ENCODE measurements at regions not wholly inside any gene's neighbourhood (a gene's known extent, or its start where the extent isn't known, plus 50 kb on each side); places are given as distances from the start of the nearest gene placed in this dataset.
"Not testable (repeated sequence)": the region's sequence is repeated elsewhere in the genome, so short reads cannot be mapped to it uniquely, and the experiment has no call there.

DNA sequence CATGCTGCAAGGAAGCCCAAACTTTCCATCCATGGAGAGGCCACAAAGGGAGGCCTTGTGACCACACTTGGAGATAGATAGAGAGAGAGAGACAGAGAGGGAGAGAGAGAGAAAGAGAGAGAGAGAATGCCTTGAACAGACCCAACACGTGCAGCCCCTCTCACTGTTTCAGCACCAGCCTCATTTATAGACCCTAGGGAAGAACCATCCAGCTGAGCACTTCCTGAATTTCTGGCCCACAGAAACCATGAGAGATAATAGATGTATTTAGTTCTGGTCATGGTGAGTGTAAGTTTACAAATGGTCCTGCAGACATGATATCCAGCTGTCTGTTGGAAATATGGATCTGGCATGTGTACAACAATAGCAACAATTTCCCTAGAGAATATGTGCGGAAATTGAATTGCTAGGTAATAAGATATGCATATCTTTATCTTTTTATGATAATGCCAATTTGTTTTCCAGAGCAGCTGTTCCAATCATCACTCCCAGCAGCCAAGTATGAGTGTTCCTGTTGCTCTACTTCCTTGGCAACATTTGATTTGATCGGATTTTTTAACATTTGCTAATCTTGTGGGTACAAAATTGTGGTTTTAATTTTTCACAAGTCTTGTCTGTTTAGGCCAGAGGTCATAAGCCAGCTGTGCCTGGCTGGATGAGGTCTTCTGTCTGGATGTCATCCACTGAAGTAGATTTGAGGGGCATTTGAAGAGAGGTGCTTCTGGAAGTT lies 217.3 kb upstream of the IL12B start:
- no peak for DNase-seq

DNA sequence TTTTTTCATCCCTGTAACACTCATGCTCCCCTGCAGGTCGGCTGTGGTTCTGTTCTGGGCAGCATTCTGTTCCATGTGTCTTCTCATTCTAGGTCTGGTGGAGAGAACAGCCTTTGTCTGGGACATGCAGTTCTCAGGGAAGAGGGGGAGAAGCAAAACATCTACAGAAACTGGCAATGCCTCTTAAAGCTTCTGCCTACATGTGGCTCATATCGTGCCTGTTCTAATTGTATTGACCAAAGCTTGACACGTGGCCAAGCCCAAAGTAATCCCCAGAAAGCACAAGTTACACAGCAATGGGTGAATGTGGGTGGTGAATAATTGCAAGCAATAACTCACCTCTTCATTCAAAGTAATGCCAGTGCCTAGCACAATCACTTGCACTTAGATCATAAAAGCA lies 218.2 kb upstream of the IL12B start:
- no peak for DNase-seq

DNA sequence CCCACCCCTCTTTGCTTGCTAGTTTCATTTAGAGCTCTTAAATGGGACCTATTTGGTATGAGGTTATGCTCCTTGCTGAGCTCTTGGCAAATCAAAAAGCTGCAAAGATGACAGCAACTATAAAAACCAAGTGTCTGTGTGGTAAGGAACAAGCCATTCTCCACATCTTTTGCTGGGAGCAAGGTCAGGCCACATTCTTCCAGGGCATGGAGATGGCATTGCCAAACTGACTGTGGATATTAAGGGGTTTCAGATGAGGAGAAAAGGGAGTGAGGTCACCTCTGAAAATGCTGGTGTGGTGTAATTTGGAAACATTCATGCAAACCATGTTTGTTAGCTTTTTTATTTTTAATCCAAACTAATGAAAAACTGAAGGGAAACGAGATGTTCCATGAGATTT lies 218.8 kb upstream of the IL12B start:
- no peak for DNase-seq

DNA sequence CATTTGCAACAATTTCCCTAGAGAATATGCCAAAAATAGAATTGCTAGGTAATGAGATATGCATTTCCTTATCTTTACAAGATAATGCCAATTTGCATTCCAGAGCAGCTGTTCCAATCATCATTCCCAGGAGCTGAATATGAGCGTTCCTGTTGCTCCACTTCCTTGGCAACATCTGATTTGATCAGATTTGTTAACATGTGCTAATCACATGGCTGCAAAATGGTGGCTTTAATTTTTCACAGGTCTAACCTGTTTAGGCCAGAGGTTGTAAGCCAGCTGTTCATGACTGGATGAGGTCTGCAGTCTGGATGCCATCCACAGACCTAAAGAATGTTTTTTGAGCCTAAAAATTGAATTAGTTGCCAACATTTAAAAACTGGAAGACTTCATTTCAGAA lies 220.7 kb upstream of the IL12B start:
- DNase-seq: no peak

DNA sequence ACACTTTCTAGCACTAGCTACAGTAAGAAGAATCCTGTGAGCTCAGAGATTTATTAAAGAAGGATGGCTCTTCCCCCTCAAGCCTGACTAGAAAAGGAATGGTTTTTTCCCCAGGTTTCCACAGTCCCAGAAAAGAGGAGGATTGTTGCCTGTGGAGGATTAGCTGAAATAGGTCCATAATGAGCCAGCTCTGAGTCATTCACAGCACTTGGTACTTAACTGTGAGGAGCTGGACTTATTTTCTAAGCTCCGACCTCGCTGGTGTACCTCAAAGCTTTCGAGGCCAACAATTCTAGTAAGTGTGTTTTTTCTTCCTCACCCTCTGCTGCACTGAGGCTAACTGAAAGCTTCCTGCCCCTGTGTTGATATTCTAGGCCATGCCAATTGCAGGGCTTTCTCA lies 222.5 kb upstream of the IL12B start:
- DNase-seq: no peak

DNA sequence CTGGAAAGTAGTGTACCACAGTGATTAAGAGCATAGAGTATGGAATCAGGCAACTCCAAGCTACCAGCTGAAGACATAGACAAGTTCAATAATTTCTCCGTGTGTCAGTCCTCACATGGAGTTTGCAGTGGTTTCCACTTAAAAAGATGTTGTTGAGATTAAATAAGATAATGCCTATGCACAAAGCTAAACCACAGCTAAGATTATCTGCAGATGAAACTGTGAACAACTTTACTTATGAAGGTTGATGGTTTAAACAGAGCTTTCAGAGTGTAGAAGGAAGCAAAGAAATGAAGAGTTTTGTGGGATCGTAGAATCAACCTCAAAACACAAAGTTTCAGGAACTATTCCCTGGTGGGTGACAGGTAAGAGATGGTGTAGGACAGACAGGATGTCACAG lies 223.5 kb upstream of the IL12B start:
- DNase-seq: no peak

DNA sequence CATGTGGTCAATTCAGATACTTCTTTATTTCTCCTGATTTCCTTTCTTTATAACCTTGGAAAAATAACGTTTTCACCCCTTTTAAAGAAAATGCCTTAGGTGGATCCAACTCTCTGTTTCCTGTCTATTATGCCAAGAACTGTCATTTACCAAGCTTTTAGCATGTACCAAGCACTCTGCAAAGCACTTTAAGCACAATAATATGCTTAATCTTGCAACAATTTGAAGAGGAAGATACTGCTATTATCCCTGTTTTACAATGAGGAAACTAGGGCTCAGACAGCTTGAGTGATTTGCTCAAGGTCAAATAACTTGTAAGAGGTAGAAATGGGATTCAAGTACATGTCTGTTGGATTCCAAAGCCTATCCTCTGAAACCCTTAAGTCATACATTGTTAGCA lies 224.8 kb upstream of the IL12B start:
- no peak for DNase-seq

DNA sequence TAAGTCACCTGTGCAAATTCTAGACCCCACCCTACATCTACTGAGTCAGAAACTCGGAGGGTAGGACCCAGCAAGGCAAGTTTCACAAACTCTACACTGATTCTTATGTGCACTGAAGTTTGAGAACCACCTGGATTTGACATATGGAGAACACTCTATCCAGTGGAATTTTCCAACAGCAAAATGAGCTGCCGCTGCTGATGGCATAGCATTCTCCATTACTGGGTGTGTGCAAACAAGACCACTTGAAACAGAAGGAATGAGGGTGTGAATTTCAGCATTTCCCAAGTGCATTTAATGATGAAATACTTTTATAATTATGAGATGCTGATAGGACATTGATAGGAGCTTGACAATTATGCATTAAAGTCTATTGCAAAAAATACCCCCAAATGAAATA lies 229.1 kb upstream of the IL12B start:
- DNase-seq: no peak

DNA sequence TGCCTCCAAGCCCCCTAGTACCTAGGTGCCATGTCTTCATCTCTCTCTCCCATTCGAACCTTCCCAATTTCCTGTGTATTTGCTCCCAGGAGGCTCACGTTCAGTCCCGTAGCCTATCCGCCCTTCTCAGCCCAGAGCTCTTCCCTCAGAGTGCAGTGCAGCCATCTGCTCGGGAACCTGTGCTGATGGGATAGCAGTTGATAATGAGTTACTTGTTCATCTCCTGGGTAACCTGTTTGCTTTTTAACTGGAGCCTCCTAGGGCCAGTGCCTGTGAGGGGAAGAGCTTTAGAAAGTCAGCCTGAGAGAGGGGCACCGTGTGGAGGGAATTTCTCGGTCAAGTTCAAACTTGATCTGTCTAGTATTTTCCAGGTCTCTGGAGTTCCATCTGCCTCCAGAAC lies 229.8 kb upstream of the IL12B start:
- no peak for DNase-seq

DNA sequence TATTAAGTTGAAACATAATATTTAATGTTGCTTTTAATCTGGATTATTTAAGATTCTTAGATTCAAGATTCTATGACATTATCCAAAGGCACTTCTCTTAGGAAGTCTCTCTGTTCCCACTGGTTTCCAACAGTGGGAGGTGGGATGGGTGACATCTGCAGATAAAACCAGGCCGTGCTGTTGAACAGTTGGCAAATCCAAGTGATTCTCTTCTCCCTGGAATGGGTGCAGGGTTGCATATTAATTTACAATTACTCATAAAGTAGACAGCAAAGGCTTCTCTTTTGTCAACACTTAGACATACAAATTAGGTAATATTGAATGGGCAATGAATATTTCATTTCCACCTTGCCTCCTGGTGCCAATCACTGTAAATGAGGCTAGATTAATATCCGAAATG lies 233.7 kb upstream of the IL12B start:
- DNase-seq: no peak

DNA sequence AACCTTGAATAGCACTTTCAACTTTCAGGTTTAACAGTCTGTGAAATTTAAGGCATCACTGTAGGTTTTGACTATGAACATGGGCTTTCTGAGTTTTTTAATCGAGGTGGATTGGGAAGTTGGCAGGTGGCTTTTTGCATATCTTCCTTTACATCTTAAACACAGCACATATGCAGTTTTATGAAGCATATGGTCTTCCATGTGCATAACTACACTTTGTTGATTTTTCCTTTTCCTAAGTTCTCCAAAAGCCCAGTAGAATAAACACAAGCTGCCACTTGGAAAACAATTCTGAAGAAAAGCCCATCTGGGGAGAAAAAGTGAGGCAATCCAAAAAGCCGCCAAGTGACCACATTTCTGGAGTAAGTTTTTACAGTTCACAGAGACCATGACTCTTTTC lies 236.5 kb upstream of the IL12B start:
- no peak for DNase-seq

DNA sequence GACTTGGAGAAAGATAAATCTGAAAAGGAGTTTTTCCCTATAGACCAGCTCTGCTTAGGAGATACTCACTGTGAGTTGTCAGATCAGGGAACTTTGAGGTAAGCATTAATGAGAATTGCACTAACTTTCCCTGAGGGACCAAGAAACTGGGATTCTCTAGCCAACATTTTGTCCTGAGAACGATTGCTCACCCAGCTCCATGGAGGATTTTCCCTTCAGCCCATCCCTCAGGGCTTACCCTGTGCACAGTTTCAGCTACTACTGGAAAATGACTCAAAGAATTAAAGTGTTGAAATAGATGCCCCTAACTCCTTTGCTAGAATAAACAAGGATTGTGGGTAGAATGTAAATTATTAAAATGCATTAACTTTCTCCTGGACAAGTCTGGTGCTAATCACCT lies 237.2 kb upstream of the IL12B start:
- no peak for DNase-seq

DNA sequence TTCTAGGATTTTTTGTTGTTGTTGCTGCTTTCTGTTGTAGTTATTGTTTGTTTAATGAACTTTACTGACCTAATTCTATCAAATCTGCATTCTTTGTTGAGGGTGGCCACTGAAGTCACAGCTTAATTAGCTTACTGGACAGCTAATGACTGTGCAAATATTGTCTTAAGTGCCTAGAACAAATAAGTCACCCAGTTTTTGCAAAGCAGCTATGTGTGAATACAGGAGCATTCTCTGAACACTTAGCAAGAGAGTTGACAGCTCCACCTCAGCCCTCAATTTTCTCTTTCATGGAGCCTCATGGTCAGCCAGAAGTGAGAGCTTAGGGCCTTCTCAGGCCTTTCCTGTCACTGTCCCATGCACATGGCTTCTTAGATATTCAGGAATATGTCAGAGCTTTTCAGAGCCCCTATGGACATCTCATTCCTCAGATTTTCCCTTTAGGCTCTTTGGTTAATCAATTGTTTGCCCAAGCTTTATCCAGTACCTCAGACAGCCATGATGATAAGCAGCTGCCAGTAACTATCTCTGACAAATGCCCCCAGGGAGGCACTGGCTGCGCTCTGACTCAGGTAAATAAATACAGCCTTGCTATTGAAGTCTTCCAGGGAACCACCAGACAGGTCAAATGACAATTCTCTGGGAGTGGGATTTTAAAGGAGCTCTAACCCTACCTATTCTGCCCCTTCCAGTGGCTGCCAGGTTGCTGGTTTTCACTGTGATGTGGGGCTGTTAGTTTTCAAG lies 241.4 kb upstream of the IL12B start:
- no peak for DNase-seq

DNA sequence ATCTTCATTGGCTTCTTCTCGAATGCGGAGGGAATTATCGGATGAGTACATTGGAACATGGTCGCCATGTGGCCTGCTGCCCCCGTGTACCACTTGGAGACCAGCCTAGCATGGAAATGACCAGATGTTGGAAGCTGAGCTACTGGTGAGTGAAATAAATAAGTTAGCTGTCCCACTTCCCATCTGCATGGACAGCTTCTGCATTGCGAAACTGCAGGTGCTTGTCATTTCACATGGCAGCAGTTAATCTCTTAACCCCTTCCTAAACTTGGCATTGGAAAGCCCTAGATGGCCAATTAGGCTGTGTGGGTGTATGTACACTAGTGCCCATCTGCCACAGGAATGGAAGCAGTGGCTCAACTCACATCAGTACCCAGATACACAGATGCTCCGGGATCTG lies 246.6 kb upstream of the IL12B start:
- no peak for DNase-seq

DNA sequence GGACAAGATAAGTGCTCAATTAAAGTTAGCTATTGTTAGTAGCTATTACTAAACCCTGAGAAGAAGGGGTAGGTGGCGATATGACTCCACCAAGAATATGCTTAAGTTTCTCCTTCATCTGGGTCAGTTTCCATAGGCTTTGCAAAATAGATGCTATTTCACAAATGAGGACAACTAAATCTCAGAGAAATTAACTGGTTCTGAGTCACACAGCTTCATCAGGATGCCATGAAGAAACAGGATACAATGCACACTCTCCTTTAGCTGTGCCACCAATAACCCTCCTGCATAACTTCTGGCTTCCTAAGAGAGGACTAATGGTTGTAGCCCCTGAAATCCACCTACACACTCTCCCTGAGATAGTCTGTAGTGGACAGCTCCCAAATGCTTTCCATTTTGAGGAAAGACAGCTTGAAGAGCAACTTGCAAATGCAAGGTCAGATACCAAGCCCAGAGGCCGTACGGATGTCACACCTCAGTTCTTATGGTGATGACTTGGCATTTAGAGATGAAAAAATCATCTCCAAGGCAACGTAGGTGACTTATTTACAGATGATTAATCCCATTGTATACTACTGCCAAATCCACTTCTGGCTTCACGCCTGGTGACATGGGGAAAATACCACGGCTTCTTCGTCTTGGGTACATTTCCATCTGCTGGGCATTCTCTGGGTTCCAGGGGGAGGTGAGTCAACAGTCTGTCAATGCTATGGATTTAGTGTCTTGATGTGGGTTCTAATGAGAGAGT lies 251.4 kb upstream of the IL12B start:
- no peak for DNase-seq

DNA sequence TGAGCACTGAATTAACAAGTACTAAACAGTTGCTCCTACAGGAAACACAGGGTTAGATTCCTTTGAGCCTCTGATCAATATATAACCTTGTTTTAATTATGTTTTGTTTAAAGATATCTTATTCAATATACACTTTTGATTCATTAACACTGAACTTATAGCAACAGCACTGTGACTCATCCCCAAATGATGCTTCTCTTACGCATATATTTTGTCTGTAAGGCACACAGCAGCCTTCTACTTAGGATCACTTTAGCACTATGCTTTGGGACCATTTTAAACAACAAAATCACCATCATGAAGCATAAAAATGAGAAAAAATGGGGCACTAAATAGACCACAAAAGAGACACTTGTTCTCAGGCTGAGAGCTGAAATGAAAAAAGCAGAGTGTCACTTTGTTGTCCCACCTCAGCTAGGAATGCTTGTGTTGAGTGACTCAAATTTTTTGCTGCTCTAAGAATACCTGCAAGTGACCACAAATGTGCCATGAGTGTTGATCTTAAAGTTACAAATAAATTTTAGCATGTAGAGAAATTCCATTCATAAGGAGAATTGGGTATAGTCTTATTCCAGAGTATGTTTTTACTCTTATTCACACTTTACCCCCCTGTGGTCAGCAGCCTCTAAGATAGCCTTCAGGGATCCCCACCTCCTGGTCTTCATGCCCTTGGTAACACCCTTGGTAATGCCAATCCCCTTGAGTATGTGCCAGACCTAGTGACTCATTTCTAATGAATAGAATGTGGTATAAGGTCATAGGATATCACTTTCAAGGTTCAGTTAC lies 252.7 kb upstream of the IL12B start:
- DNase-seq: no peak

DNA sequence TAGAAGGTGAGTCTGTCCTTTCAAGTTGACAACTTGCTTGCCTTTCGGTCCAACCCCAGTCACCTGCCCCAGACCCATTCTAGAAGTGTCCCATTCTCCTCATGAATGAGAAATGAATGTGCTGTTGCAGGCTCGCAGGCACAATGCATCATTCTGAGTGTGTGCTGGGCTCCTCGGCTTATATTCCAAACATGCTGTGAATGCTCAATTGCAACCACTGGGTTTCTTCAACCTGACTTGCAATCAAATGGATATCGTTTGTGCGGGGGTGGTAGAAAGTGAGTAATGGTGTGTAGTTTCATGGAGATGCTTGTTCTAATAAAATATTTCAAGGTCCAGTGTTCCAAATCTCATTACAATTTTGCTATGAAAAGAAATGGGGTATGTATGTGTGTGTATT lies 256.6 kb upstream of the IL12B start:
- DNase-seq: no peak

DNA sequence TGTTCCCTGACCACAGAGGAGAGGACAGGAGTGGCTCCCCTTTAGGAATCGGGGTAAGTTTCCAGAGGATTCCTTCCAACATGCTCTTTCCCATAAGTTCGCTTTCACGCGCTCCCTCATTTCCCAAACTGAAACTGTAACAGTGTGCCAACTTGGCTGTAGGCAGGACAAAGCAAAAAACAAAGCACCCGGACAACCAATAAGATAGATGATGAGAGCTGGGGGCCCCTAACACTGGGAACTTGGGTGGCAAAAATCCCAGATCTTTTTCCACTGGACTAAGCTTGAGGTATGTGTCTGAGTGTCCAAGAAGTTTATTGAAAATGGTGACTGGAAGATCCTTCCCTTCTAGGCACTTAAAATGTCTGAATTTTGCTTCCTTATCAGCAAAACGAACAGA lies 258.7 kb upstream of the IL12B start:
- no peak for DNase-seq

DNA sequence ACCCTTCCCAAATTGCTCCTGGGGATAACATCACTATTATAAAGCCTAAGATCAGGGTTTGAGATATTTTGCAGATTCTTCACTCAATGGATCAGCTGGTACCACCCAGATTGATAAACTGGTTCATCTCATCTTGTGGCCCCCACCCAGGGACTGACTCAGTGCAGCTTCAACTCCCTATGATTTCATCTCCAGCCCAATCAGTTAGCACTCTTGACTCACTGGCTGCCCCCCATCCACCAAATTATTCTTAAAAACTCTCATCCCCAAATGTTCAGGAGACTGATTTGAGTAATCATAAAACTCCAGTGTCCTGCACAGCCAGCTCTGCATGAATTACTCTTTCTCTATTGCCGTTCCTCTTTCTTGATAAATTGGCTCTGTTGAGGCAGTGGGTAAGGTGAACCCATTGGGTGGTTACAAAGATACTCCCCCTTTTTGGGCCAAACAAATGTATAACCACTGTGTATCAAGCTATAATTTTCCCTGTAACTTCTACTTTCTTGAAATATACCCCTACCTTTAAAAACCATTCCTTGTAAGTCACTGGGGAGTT lies 263.3 kb upstream of the IL12B start:
- DNase-seq: no peak

DNA sequence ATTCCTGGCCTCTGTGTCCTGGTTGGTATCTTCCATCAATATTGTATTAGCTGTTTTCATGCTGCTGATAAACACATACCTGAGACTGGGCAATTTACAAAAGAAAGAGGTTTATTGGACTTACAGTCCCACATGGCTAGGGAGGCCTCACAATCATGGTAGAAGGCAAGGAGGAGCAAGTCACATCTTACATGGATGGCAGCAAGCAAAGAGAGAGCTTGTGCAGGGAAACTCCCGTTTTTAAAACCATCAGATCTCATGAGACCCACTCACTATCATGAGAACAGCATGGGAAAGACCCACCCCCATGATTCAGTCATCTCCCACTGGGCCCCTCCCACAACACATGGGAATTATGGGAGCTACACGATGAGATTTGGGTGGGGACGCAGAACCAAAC lies 265.3 kb upstream of the IL12B start:
- not testable (repeated sequence) for DNase-seq

DNA sequence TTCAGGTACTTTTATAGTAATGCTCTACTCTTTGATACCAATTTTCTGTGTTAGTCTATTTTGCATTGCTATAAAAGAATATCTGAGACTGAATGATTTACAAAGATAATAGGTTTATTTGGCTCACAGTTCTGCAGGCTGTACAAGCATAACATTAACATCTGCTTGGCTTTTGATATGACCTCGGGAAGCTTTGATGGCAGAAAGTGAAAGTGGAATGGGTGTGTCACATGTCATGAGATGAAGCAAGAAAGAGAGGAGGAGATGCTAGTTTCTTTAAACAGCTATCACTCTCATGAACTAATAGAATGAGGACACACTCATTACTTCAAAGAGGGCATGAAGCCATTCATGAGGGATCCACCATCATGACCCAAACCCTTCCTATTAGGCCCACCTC lies 270.9 kb upstream of the IL12B start:
- no peak for DNase-seq

DNA sequence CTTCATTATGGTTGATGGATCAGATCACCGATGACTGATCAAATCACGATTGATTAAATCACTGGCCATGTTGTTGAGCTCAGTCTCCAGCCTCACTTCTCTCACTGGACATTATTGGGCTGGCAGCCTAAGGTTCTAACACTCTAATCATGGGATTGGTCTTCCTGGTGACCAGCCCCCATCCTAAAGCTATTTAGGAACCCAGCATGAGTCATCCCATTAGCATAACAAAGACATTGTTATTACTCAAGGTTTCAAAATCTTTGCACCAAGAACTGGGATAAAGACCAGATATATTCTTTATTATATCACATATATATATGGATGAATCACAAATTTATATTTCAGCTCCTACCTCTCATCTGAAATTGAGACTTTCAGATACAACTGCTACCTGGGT lies 272.1 kb upstream of the IL12B start:
- no peak for DNase-seq

DNA sequence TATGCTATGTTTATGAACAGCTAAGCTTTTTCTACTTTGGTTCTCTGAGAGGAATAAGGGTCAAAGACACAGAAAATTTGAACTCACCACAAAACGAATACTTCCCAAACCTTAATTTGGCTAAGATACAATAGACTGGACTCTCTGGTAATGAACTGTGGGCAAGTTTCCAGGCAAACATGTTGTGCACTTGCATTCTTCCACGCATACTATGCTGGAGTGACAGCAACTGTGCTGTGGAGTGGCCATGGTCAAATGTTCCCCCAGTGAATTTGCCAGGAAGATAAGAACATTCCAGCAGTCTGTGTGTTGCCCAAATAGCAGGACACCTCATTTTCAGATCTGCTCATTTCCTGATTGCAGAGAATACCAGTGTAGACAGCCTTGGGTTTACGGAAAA lies 275.3 kb upstream of the IL12B start:
- DNase-seq: no peak

Measured in activated CD4-positive, alpha-beta T cell treated with anti-CD3 and anti-CD28 coated beads for 1 hour (primary cell).